Head of caudate nucleus (tissue), 42 donors: ENCODE measurements at regions not wholly inside any gene's neighbourhood (a gene's known extent, or its start where the extent isn't known, plus 50 kb on each side); places are given as distances from the start of the nearest gene placed in this dataset.

Source experiments
- DNase-seq, 42 donors: peaks; one replicate each; pipeline versions ENCODE4 v3.0.0 to v3.0.0-alpha.2; 2020 to 2021; ENCODE audit warnings: mixed read lengths in 7 of 42
- intact Hi-C: fragments of 100-400 bp; cut with DNase I; formaldehyde crosslinking; loops from one replicate; pipeline ENCODE4 v1.15.0; 2022

GRCh38 chr18:61245276-61245675 is 88.0 kb upstream of the CDH20 start:
- DNase-seq = no peak
- intact Hi-C loops = no loop called here

- no peak for DNase-seq
- intact Hi-C loops = no loop called here
Measured at GRCh38 chr18:61248589-61248988, 84.6 kb upstream of the CDH20 start.

DNA sequence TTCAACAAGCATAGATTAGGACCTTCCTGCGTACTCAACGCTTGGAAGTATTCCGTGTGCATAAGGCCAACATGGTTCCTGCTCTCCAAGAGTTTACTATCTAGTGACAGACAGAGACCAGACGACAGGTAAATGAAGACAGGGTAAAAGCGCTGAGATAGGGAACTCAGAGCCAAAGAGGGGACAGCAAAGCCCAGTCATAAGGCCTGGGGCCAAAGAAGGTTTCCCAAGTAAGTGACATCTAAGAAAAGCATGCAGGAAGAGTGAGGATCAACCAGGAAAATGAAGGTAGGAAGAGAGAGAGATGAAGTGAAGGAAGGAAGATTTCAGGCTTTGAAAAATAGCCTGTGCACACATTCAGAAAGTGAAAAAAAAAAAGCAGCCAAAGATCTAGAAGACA is 76.9 kb upstream of the CDH20 start:
- DNase-seq = no peak
- intact Hi-C loops = no loop called here

DNA sequence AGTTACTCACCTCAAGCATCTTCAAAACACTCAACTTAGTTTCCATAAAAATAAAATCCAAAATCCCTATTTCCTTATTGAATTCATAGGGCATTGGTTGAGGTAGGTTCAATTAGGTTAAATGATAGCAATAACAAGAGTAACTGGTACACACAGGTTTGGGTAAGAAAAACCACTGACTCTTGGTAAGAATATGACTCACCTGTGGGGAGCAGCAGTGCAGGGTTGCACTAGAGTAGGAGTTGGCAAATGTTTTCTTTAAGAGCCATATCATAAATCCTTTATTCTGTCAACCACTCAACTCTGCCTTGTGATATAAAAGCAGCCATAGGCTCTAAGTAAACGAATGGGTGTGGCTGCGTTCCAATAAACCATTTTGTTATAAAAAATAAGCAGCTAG is 71.4 kb upstream of the CDH20 start:
- no peak for DNase-seq
- intact Hi-C loops = loop anchor here (10.0 kb wide), 1 partner anchor 47 kb away; no protein-coding TSS in a partner anchor

GRCh38 chr18:61272793-61273192 is 60.4 kb upstream of the CDH20 start:
- DNase-seq = no peak
- intact Hi-C loops = no loop called here

GRCh38 chr18:61273533-61273932 is 59.7 kb upstream of the CDH20 start:
- intact Hi-C loops = no loop called here
- DNase-seq = no peak

DNA sequence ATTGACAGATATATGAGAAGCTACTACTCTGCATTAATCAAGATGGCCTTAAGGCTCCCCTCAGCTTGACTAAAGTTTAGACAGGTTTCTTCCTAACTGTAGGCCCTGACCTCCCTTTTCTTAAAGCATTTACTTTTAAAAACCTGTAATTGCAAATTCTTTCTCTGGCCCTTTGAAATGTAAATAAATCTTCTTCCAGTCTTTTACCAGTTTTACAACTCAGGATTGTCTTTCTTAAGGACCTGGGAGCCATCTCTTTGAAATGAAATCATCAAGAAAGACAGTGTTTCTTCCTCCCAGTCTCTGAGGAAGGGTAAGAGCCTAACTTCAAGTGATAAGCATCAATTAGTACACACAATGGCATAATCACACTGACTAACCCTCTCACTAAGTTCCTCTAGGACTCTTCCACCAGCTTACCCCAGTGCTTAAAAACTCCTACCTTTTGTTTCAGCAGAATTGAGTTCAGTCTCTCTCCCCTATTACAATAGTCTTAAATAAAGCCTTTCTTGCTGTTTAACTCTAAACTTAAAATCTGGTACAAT is 58.7 kb upstream of the CDH20 start:
- intact Hi-C loops = no loop called here
- DNase-seq = no peak

DNA sequence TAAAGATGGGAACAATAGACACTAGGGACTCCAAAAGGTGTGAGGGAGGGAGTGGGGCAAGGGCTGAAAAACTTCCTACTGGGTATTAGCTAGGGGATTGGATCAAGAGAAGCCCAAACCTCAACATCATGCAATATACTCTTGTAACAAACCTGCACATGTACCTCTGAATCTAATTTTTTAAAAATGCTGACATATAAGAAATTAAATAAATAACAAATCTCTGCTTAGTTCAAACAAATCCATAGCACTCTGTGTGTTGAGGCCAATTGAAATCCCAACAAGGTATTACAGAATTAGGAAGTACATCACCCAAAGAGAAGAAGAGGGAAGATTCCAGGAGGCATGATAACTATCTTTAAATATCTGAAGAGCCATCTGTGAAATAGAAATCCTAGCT is 55.4 kb upstream of the CDH20 start:
- DNase-seq = no peak
- intact Hi-C loops = no loop called here

DNA sequence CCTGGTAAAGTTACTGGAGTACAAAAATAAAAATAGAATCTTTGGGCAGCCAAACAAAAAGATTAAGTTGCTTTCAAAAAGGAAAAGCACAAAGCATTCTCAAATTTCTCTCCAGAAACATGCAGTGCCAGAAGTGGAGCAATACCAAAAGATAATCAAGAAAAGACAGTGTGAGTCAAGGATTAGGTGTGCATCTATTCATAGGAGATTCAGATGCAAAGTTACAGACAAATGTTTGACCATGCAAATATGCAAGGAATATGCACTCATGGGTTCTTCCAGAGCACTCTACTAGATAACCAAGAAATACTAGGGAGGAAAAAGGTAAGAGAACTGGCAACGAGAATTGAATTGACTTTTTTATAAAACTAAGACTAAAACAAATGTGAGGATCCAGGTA is 51.8 kb upstream of the CDH20 start:
- intact Hi-C loops = no loop called here
- DNase-seq = no peak

GRCh38 chr18:61282926-61283325 is 50.3 kb upstream of the CDH20 start:
- DNase-seq = no peak

More at GRCh38 chr18:61282926-61283325, 50.3 kb upstream of the CDH20 start:
- intact Hi-C loops = no loop called here
